A549 (cell line): ENCODE measurements at regions not wholly inside any gene's neighbourhood (a gene's known extent, or its start where the extent isn't known, plus 50 kb on each side); places are given as distances from the start of the nearest gene placed in this dataset.

ENCODE experiments used
- KDM1A ChIP-seq: fragments of 200-600 bp; sonication (generic); IDR thresholded peaks from 2 replicates; pipeline ENCODE4 v1.6.1; 2016; ENCODE audit warnings: low read depth, mild to moderate bottlenecking
- NR3C1 ChIP-seq: fragments of >200 bp; sonication (Bioruptor Twin); formaldehyde crosslinking; IDR thresholded peaks from 3 replicates; pipeline ENCODE4 v1.6.1; 2017
- RAD21 ChIP-seq, 2 experiments: fragments of >200 bp in 1 of 2; sonication (Bioruptor Twin) in 1 of 2; formaldehyde crosslinking in 1 of 2; IDR thresholded peaks in 1 of 2; conservative IDR thresholded peaks in 1 of 2; 2 replicates in 1 of 2; 3 replicates in 1 of 2; pipeline ENCODE4 v1.6.1; 2012 to 2018; ENCODE audit warnings: inconsistent platforms in 1 of 2

- no peak for TF ChIP-seq NR3C1
- TF ChIP-seq RAD21 (conservative IDR thresholded peaks at IDR 0.05 in 1 of 2, IDR thresholded peaks at IDR 0.05 in 1 of 2), result no peak
- TF ChIP-seq KDM1A, result no peak
Observed at GRCh38 chr7:15086131-15086611, 183.6 kb upstream of the DGKB start.
